IMR-90 (cell line): ENCODE measurements at regions not wholly inside any gene's neighbourhood (a gene's known extent, or its start where the extent isn't known, plus 50 kb on each side); places are given as distances from the start of the nearest gene placed in this dataset.

Source experiments
- ATAC-seq: fragments of 200-7000 bp; cut with Tn5 transposase; 2 replicates; pipeline ENCODE4 v1.9.1; 2020; ENCODE audit warnings: low read depth, mild to moderate bottlenecking, moderate library complexity
- BruUV-seq: library from RNA; stranded (reverse); fragments of 400-500 nt; replicated peaks from 2 replicates; lab custom pipeline; 2021; lab: Mats Ljungman, UMichigan
- CTCF ChIA-PET: fragments of 300-600 bp; formaldehyde crosslinking; extraction: SDS; loops from one replicate; lab custom pipeline; 2021; ENCODE audit warnings: antibody characterized with exemption; lab: Yijun Ruan, JAX
- POLR2A ChIA-PET: fragments of 300-600 bp; sonication (Branson Sonifier 250); formaldehyde crosslinking; loops from one replicate; lab custom pipeline; 2022; ENCODE audit warnings: antibody characterized with exemption; ENCODE audit not compliant: unreplicated experiment; lab: Charles Lee
- DNase-seq: peaks from one replicate; pipeline ENCODE4 v3.0.0; 2013
- H2AFZ ChIP-seq: replicated peaks from 2 replicates; pipeline ENCODE3; 2013; ENCODE audit warnings: low read length, mild to moderate bottlenecking; ENCODE audit not compliant: poor library complexity
- H2AK5ac ChIP-seq: 2 replicates; pipeline ENCODE4 v1.6.1; 2013; ENCODE audit warnings: low read depth, low read length, inconsistent platforms
- H2AK9ac ChIP-seq: replicated peaks from 2 replicates; pipeline ENCODE3; 2013; ENCODE audit warnings: mild to moderate bottlenecking, low read depth, low read length, moderate library complexity; ENCODE audit not compliant: poor library complexity
- H2BK120ac ChIP-seq: 2 replicates; pipeline ENCODE4 v1.6.1; 2013; ENCODE audit warnings: low read depth, low read length, inconsistent platforms
- H2BK15ac ChIP-seq: 3 replicates; pipeline ENCODE4 v1.6.1; 2013; ENCODE audit warnings: low read depth, low read length, inconsistent platforms
- H2BK20ac ChIP-seq: 2 replicates; pipeline ENCODE4 v1.6.1; 2013; ENCODE audit warnings: low read depth, mild to moderate bottlenecking, inconsistent platforms, low read length, moderate library complexity
- H2BK5ac ChIP-seq: 2 replicates; pipeline ENCODE4 v1.6.1; 2013; ENCODE audit warnings: mild to moderate bottlenecking, low read depth, low read length, inconsistent platforms; ENCODE audit not compliant: poor library complexity, severe bottlenecking
- H3K14ac ChIP-seq: replicated peaks from 2 replicates; pipeline ENCODE4 v1.6.1; 2013; ENCODE audit warnings: low read depth, low read length, inconsistent platforms
- H3K18ac ChIP-seq: 2 replicates; pipeline ENCODE4 v1.6.1; 2013; ENCODE audit warnings: low read depth, low read length, control low read depth
- H3K23ac ChIP-seq: 2 replicates; pipeline ENCODE4 v1.6.1; 2013; ENCODE audit warnings: low read depth, low read length, inconsistent platforms
- H3K27ac ChIP-seq: 2 replicates; pipeline ENCODE4 v1.5.1; 2013; ENCODE audit warnings: mild to moderate bottlenecking, control low read depth, low read length; ENCODE audit not compliant: insufficient read depth
- H3K27me3 ChIP-seq: 2 replicates; pipeline ENCODE4 v1.6.1; 2013; ENCODE audit warnings: low read length; ENCODE audit not compliant: control insufficient read depth, insufficient read depth
- H3K36me3 ChIP-seq: 2 replicates; pipeline ENCODE4 v1.6.1; 2013; ENCODE audit warnings: low read length, mixed read lengths; ENCODE audit not compliant: control insufficient read depth, insufficient read depth
- H3K4ac ChIP-seq: 2 replicates; pipeline ENCODE4 v1.6.1; 2013; ENCODE audit warnings: low read depth, low read length, inconsistent platforms
- H3K4me1 ChIP-seq: 2 replicates; pipeline ENCODE4 v1.6.1; 2013; ENCODE audit warnings: low read length, mixed read lengths; ENCODE audit not compliant: control insufficient read depth, insufficient read depth
- H3K4me2 ChIP-seq: 2 replicates; pipeline ENCODE4 v1.6.1; 2013; ENCODE audit warnings: low read depth, mild to moderate bottlenecking, control low read depth, low read length, moderate library complexity
- H3K4me3 ChIP-seq: 2 replicates; pipeline ENCODE4 v1.5.1; 2013; ENCODE audit warnings: low read depth, mild to moderate bottlenecking, control low read depth, low read length, moderate library complexity; ENCODE audit not compliant: insufficient read depth
- H3K56ac ChIP-seq: 2 replicates; pipeline ENCODE4 v1.6.1; 2013; ENCODE audit warnings: low read length, inconsistent platforms; ENCODE audit not compliant: insufficient read depth; ENCODE audit errors: extremely low read depth
- H3K79me1 ChIP-seq, 2 experiments: 2 replicates each; pipeline ENCODE4 v1.6.1; 2013; ENCODE audit warnings: low read length in 2 of 2, inconsistent platforms in 1 of 2, low read depth in 1 of 2
- H3K9ac ChIP-seq: 2 replicates; pipeline ENCODE4 v1.6.1; 2013; ENCODE audit warnings: low read depth, low read length, control low read depth
- H3K9me1 ChIP-seq: 2 replicates; pipeline ENCODE4 v1.6.1; 2013; ENCODE audit warnings: low read length, inconsistent platforms; ENCODE audit not compliant: insufficient read depth
- H3K9me3 ChIP-seq: 2 replicates; pipeline ENCODE4 v1.6.1; 2013; ENCODE audit warnings: low read length; ENCODE audit not compliant: control insufficient read depth, insufficient read depth
- H4K20me1 ChIP-seq: 2 replicates; pipeline ENCODE4 v1.6.1; 2013; ENCODE audit warnings: low read length, inconsistent platforms; ENCODE audit not compliant: insufficient read depth
- H4K5ac ChIP-seq: 2 replicates; pipeline ENCODE4 v1.6.1; 2013; ENCODE audit warnings: mild to moderate bottlenecking, low read depth, low read length, control low read depth
- H4K8ac ChIP-seq, 2 experiments: 2 replicates each; pipeline ENCODE4 v1.6.1; 2013; ENCODE audit warnings: low read depth in 2 of 2, low read length in 2 of 2, control low read depth in 1 of 2, inconsistent platforms in 1 of 2
- H4K91ac ChIP-seq: 2 replicates; pipeline ENCODE4 v1.6.1; 2013; ENCODE audit warnings: low read depth, low read length, inconsistent platforms; ENCODE audit not compliant: insufficient read depth
- BHLHE40 ChIP-seq: fragments of 150-350 bp; IDR thresholded peaks from 2 replicates; pipeline ENCODE4 v1.6.1; 2016; ENCODE audit warnings: mild to moderate bottlenecking, low read depth, low read length
- CEBPB ChIP-seq: IDR thresholded peaks from 2 replicates; pipeline ENCODE4 v1.6.1; 2012; ENCODE audit warnings: low read depth, low read length, improper control_type of control experiment
- CTCF ChIP-seq: conservative IDR thresholded peaks from 2 replicates; pipeline ENCODE4 v1.5.1; 2012; ENCODE audit warnings: mild to moderate bottlenecking, low read depth, low read length, improper control_type of control experiment
- ELK1 ChIP-seq: fragments of 150-350 bp; IDR thresholded peaks from 2 replicates; pipeline ENCODE4 v1.6.1; 2016; ENCODE audit warnings: low read depth, mild to moderate bottlenecking, low read length, moderate library complexity, borderline replicate concordance
- FOS ChIP-seq: fragments of 150-350 bp; IDR thresholded peaks from 2 replicates; pipeline ENCODE4 v1.6.1; 2016; ENCODE audit warnings: low read depth, low read length
- MAFK ChIP-seq: IDR thresholded peaks from 2 replicates; pipeline ENCODE4 v1.6.1; 2012; ENCODE audit warnings: low read depth, low read length, improper control_type of control experiment
- MAZ ChIP-seq: IDR thresholded peaks from 2 replicates; pipeline ENCODE4 v1.6.1; 2012; ENCODE audit warnings: low read depth, mild to moderate bottlenecking, low read length, improper control_type of control experiment, moderate library complexity, borderline replicate concordance
- MXI1 ChIP-seq: IDR thresholded peaks from 2 replicates; pipeline ENCODE4 v1.6.1; 2012; ENCODE audit warnings: low read depth, mild to moderate bottlenecking, low read length, moderate library complexity, borderline replicate concordance
- NFE2L2 ChIP-seq: fragments of 150-350 bp; IDR thresholded peaks from 2 replicates; pipeline ENCODE4 v1.6.1; 2016; ENCODE audit warnings: low read depth, mild to moderate bottlenecking, low read length
- POLR2A ChIP-seq: IDR thresholded peaks from 2 replicates; pipeline ENCODE4 v1.6.1; 2012; ENCODE audit warnings: mild to moderate bottlenecking, low read depth, low read length
- RAD21 ChIP-seq: IDR thresholded peaks from 2 replicates; pipeline ENCODE4 v1.6.1; 2012; ENCODE audit warnings: low read length, improper control_type of control experiment
- RCOR1 ChIP-seq: IDR thresholded peaks from 2 replicates; pipeline ENCODE4 v1.6.1; 2012; ENCODE audit warnings: mild to moderate bottlenecking, low read length, improper control_type of control experiment; ENCODE audit not compliant: insufficient replicate concordance
- RFX5 ChIP-seq: IDR thresholded peaks from 2 replicates; pipeline ENCODE4 v1.8.0; 2012; ENCODE audit warnings: low read depth, mild to moderate bottlenecking, low read length, moderate library complexity
- SMC3 ChIP-seq: fragments of 150-350 bp; IDR thresholded peaks from 2 replicates; pipeline ENCODE4 v1.6.1; 2016; ENCODE audit warnings: low read depth, mild to moderate bottlenecking, antibody characterized with exemption, low read length, moderate library complexity
- USF2 ChIP-seq: fragments of 150-350 bp; IDR thresholded peaks from 2 replicates; pipeline ENCODE4 v1.6.1; 2017; ENCODE audit warnings: mild to moderate bottlenecking, antibody characterized with exemption, low read length, low read depth
- WGBS, 2 experiments: methylation state at CpG; one replicate each; pipeline versions ENCODE4 v1.1.5 to v1.1.7; 2013; ENCODE audit warnings: missing lambda C conversion rate in 2 of 2; ENCODE audit not compliant: insufficient read length in 1 of 2; ENCODE audit errors: extremely low coverage in 2 of 2; 5-methylcytosine and 5-hydroxymethylcytosine counted together
- dilution Hi-C: fragments of 300-500 bp; cut with HindIII; formaldehyde crosslinking; loops from one replicate; pipeline ENCODE4 v1.14.3; 2018; ENCODE audit warnings: low sequenced_read_pairs; ENCODE audit not compliant: unreplicated experiment
- in situ Hi-C: fragments of 300-500 bp; cut with MboI; formaldehyde crosslinking; loops from 3 replicates; pipeline ENCODE4 v1.14.3; 2019; ENCODE audit warnings: low sequenced_read_pairs, inconsistent platforms, mixed read lengths
- intact Hi-C: fragments of 100-400 bp; cut with micrococcal nuclease; formaldehyde crosslinking; loops from 2 replicates; pipeline ENCODE4 v1.10.0; 2022

GRCh38 chr13:44237276-44237767 is 136.3 kb upstream of the SERP2 start:
- DNase-seq (peak; percentile 98), ATAC-seq (peak; percentile 85)
- CTCF ChIA-PET: no interaction called here
- BruUV-seq: no TSS peak
- Histone ChIP-seq H3K27me3 (no peaks in the 10 kb centered on the region), H3K18ac (peak overlapping the region; percentile 40; the same call in 1 of the 2 replicates), H3K36me3 (no peaks in the 10 kb centered on the region), H2BK20ac (0 out of 2 replicates have a peak overlapping the region, but pooled peaks have one; percentile 18), H2BK120ac (peak overlapping the region; percentile 69), H3K9ac (no peak overlapping the region), H2AK5ac (no peak overlapping the region), H4K91ac (no peak overlapping the region), H2AK9ac (no peak overlapping the region), H3K4me1 (peaks cover 11% of the 10 kb centered on the region), H3K9me1 (peaks cover 12% of the 10 kb centered on the region), H3K79me1 (no peaks in the 10 kb centered on the region), H2AFZ (peak overlapping the region; percentile 75), H3K9me3 (no peaks in the 10 kb centered on the region), H3K4me3 (no peak overlapping the region), H3K4ac (peak overlapping the region; percentile 77; the same call in 1 of the 2 replicates), H3K27ac (peak overlapping the region; percentile 0; the same call in 1 of the 2 replicates), H3K56ac (0 out of 2 replicates have a peak overlapping the region, but pooled peaks have one; percentile 0), H2BK5ac (no peak overlapping the region), H4K20me1 (peaks cover 4% of the 10 kb centered on the region), H3K4me2 (peak overlapping the region; percentile 18; the same call in 1 of the 2 replicates), H4K5ac (no peak overlapping the region), H3K14ac (no peak overlapping the region), H2BK15ac (0 out of 3 replicates have a peak overlapping the region, but pooled peaks have one; percentile 85), H3K23ac (no peak overlapping the region; the same call in 1 of the 2 replicates), H4K8ac (no peak overlapping the region)
- POLR2A ChIA-PET: no interaction called here
- in situ Hi-C loops (loop anchor here (10.0 kb wide), 1 partner anchor 197 kb away; no protein-coding TSS in a partner anchor), dilution Hi-C loops (no loop called here), intact Hi-C loops (loop anchor here (10.0 kb wide), 1 partner anchor 183 kb away; no protein-coding TSS in a partner anchor)
- WGBS, 2 experiments: no CpG with 5 or more reads among the region's 4 CpGs
- TF ChIP-seq SMC3 (no peak; the same call in 1 of the 2 replicates), MAFK (no peak), MXI1 (no peak), MAZ (peak; percentile 51; the same call in 1 of the 2 replicates), POLR2A (0 out of 2 replicates have a peak, but pooled peaks have one; percentile 22), BHLHE40 (peak; percentile 33; the same call in 1 of the 2 replicates), CEBPB (peak; percentile 88), ELK1 (no peak), USF2 (no peak), NFE2L2 (peak; percentile 12; the same call in 1 of the 2 replicates), RFX5 (no peak), CTCF (no peak), FOS (peak; percentile 81), RCOR1 (no peak), RAD21 (peak; percentile 19; the same call in 1 of the 2 replicates)
